ENCODE measurements at regions not wholly inside any gene's neighbourhood (a gene's known extent, or its start where the extent isn't known, plus 50 kb on each side); places are given as distances from the start of the nearest gene placed in this dataset.
"Not testable (repeated sequence)": the region's sequence is repeated elsewhere in the genome, so short reads cannot be mapped to it uniquely, and the experiment has no call there.

DNA sequence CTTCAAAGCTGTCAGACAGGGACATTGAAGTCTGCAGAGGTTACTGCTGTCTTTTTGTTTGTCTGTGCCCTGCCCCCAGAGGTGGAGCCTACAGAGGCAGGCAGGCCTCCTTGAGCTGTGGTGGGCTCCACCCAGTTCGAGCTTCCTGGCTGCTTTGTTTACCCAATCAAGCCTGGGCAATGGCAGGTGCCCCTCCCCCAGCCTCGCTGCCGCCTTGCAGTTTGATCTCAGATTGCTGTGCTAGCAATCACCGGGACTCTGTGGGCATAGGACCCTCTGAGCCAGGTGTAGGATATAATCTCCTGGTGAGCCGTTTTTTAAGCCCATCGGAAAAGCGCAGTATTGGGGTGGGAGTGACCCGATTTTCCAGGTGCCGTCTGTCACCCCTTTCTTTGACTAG lies 586.8 kb downstream of the ARL4A start:
- H3K9me3 ChIP-seq (ENCODE audit: control insufficient read depth, low read length); H3K36me3 ChIP-seq (ENCODE audit: control insufficient read depth, insufficient read depth, low read length); H3K27ac ChIP-seq (ENCODE audit: low read depth, low read length, severe bottlenecking); H3K4me1 ChIP-seq (ENCODE audit: control insufficient read depth, insufficient read depth, low read length, poor library complexity, severe bottlenecking); H3K4me3 ChIP-seq (ENCODE audit: extremely low read depth, insufficient read depth, low read length, poor library complexity, severe bottlenecking): not testable (repeated sequence)
- WGBS, 2 experiments (ENCODE audit: insufficient coverage in 2 of 2): 95 to 99% methylated on average over 7 to 8 of the region's 9 CpGs

DNA sequence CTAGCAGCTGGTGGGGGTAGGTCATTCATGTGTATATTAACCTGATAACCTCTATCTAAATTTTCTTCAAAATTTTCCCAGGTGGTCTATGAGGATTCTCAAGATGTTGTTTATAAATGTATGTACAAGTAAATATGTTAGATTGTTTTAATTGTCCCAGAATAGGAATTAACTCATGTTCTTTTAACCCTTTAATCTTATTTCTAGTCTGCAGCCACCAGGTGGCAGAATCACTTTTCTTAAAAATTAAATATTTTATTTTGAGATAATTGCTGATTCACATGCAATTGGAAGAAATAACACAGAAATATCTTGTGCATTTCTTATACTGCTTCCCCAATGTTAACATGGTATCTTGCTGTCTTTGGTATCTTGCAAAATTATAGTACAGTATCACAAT lies 589.5 kb downstream of the ARL4A start:
- Histone ChIP-seq H3K36me3 (ENCODE audit: control insufficient read depth, insufficient read depth, low read length) (no peaks in the 10 kb centered on the region), H3K27ac (ENCODE audit: low read depth, low read length, severe bottlenecking) (no peak overlapping the region), H3K4me1 (ENCODE audit: control insufficient read depth, insufficient read depth, low read length, poor library complexity, severe bottlenecking) (no peaks in the 10 kb centered on the region), H3K4me3 (ENCODE audit: extremely low read depth, insufficient read depth, low read length, poor library complexity, severe bottlenecking) (no peak overlapping the region), H3K9me3 (ENCODE audit: control insufficient read depth, low read length) (no peaks in the 10 kb centered on the region)

DNA sequence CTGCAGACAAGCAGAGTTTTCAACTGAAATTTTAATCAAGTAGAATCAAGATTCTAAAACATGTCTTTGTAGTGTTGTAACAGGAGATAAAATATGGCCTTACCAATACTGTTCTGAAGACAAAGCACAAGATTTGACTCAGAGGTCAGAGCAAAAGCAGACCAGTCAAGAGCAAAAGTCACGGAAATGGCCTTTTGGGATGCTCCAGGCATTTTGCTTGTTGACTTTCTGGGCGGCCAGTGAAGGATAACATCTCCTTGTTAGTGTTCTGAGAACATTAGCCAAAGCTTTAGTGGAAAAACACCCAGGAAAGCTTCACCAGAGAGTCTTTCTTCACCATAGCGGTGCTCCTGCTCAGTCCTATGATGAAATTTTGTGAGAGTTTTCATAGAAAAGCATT lies 590.6 kb downstream of the ARL4A start:
- no peaks in the 10 kb centered on the region for H3K4me1 ChIP-seq (ENCODE audit: control insufficient read depth, insufficient read depth, low read length, poor library complexity, severe bottlenecking)
- H3K27ac ChIP-seq (ENCODE audit: low read depth, low read length, severe bottlenecking): peak overlapping the region; percentile 10
- no peaks in the 10 kb centered on the region for H3K36me3 ChIP-seq (ENCODE audit: control insufficient read depth, insufficient read depth, low read length)
- H3K4me3 ChIP-seq (ENCODE audit: extremely low read depth, insufficient read depth, low read length, poor library complexity, severe bottlenecking): no peak overlapping the region
- no peaks in the 10 kb centered on the region for H3K9me3 ChIP-seq (ENCODE audit: control insufficient read depth, low read length)
- 40 to 78% methylated on average over 1 to 2 of the region's 3 CpGs for WGBS, 2 experiments (ENCODE audit: insufficient coverage in 2 of 2)

DNA sequence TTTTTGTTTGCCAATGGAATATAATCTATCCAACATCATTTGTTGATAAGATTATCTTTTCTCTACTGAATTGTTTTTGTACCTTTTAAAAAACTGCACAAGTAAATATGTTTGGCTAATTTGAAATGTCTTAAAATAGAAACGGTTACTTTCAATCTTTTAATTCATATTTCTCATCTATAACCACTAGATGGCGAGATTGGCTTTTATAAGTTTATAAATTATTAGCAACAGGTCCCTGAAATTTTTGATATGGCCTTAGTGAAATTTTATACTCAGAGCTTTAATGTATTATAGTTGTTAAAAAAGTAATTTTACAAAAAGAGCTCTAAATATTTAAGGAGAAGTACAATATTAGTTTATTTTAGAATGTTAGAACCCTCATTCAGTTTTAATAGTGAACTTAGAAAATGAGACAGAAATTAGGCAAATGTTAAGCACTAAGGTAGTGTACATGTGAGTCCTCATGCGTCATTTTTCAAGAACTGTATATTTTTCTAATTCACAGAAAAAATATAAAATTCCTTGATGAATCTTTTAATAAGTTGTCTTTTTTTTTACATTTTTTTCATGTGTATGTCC lies 592.5 kb downstream of the ARL4A start:
- H3K9me3 ChIP-seq (ENCODE audit: control insufficient read depth, low read length): no peaks in the 10 kb centered on the region
- H3K4me3 ChIP-seq (ENCODE audit: extremely low read depth, insufficient read depth, low read length, poor library complexity, severe bottlenecking): no peak overlapping the region
- no peaks in the 10 kb centered on the region for H3K36me3 ChIP-seq (ENCODE audit: control insufficient read depth, insufficient read depth, low read length)
- no peaks in the 10 kb centered on the region for H3K4me1 ChIP-seq (ENCODE audit: control insufficient read depth, insufficient read depth, low read length, poor library complexity, severe bottlenecking)
- WGBS, 2 experiments (ENCODE audit: insufficient coverage in 2 of 2): no CpG with 5 or more reads among the region's 3 CpGs
- H3K27ac ChIP-seq (ENCODE audit: low read depth, low read length, severe bottlenecking): no peak overlapping the region

DNA sequence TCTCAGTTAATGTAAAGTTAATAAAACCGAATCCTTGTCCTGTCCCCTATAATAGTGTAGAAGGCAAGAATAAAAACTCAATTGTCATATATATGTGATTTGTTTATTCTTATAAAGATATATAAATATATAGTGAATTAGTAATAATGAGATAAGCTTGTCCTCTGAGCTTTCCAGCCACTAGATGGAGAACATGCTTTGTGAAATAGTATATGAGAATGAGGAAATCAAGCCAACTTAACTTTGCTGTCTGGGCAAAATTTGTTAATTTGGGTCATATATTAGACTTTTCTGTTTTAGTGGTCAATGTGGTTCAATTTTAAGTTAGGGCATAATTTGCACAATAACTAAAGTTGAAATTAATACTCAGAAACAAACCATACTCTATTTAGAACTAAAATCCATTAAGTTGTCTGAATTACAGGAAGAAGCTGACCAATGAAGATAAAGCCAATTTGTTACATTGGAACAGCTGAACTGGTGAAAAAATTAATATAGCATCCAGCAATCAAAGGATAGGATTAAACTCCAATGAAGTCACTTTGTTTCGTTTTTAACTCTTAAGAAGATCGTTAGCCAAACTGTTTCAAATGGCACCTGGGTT lies 595.0 kb downstream of the ARL4A start:
- Histone ChIP-seq H3K9me3 (ENCODE audit: control insufficient read depth, low read length) (no peaks in the 10 kb centered on the region), H3K36me3 (ENCODE audit: control insufficient read depth, insufficient read depth, low read length) (no peaks in the 10 kb centered on the region), H3K27ac (ENCODE audit: low read depth, low read length, severe bottlenecking) (no peak overlapping the region), H3K4me1 (ENCODE audit: control insufficient read depth, insufficient read depth, low read length, poor library complexity, severe bottlenecking) (no peaks in the 10 kb centered on the region), H3K4me3 (ENCODE audit: extremely low read depth, insufficient read depth, low read length, poor library complexity, severe bottlenecking) (no peak overlapping the region)
- WGBS, 2 experiments (ENCODE audit: insufficient coverage in 2 of 2): 100% methylated on average over 1 to 2 of the region's 3 CpGs

DNA sequence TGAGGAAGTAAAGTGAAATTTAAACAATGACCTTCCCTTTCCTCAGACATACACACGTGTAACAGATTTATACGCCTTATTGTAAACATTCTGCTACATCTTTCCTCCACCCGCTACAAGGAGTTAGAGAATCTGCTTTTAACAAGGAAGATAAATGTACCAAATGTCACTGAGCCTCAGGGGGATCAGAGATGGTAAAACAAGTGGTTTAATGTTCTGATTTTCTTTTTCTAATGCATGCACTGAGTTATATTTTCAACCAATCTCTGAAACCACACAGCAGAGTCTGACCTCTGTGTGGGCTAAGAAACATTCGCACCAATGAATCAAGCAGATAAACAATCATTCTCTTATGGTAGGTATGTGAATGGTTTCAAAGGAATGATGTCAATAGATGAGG lies 599.5 kb downstream of the ARL4A start:
- Histone ChIP-seq H3K27ac (ENCODE audit: low read depth, low read length, severe bottlenecking) (no peak overlapping the region), H3K9me3 (ENCODE audit: control insufficient read depth, low read length) (no peaks in the 10 kb centered on the region)
- no CpG with 5 or more reads among the region's 4 CpGs for WGBS, 2 experiments (ENCODE audit: insufficient coverage in 2 of 2)

DNA sequence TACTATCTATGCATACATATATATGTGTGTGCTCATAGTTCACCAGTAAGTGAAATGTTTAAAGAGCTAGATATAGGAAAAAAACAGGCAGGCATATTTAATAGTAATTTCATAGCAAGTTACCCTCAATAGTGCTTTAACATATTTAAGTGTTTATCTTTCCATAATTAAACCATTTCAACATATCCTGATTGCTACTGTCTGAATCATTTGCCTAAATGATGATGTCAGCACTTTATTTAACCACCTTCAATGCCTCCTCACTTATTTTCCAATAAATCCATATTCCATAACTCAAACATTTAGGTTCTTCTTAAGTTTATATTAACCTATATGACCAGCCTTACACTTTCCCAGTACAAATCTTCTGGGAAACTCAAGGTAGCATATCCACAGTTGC lies 601.1 kb downstream of the ARL4A start:
- Histone ChIP-seq H3K4me3 (ENCODE audit: extremely low read depth, insufficient read depth, low read length, poor library complexity, severe bottlenecking) (no peak overlapping the region), H3K9me3 (ENCODE audit: control insufficient read depth, low read length) (no peaks in the 10 kb centered on the region), H3K36me3 (ENCODE audit: control insufficient read depth, insufficient read depth, low read length) (no peaks in the 10 kb centered on the region), H3K27ac (ENCODE audit: low read depth, low read length, severe bottlenecking) (no peak overlapping the region), H3K4me1 (ENCODE audit: control insufficient read depth, insufficient read depth, low read length, poor library complexity, severe bottlenecking) (no peaks in the 10 kb centered on the region)

More for the DNA sequence above, 599.5 kb downstream of the ARL4A start:
- no peak overlapping the region for H3K4me3 ChIP-seq (ENCODE audit: extremely low read depth, insufficient read depth, low read length, poor library complexity, severe bottlenecking)
- no peaks in the 10 kb centered on the region for H3K4me1 ChIP-seq (ENCODE audit: control insufficient read depth, insufficient read depth, low read length, poor library complexity, severe bottlenecking)
- H3K36me3 ChIP-seq (ENCODE audit: control insufficient read depth, insufficient read depth, low read length): no peaks in the 10 kb centered on the region

DNA sequence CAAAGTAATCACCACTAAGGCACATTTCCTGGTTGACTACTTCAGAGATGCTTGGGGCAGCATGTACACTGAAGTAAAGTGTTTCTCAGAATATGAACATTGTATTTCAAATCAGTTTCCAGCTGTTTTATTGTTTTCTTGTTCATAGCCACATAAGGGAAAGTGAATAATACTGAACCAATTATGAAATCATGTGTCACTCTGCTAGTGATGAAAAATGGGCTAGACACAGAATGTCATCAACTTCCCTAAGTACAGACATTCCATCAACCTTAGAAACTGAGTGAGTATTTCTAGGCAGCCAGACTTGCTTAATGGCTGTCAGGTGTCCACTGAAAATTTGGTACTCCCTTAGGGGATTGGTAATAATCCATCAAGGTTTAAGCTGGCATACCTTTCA lies 603.5 kb downstream of the ARL4A start:
- H3K4me1 ChIP-seq (ENCODE audit: control insufficient read depth, insufficient read depth, low read length, poor library complexity, severe bottlenecking): no peaks in the 10 kb centered on the region
- no peak overlapping the region for H3K27ac ChIP-seq (ENCODE audit: low read depth, low read length, severe bottlenecking)
- H3K36me3 ChIP-seq (ENCODE audit: control insufficient read depth, insufficient read depth, low read length): no peaks in the 10 kb centered on the region
- H3K4me3 ChIP-seq (ENCODE audit: extremely low read depth, insufficient read depth, low read length, poor library complexity, severe bottlenecking): no peak overlapping the region
- H3K9me3 ChIP-seq (ENCODE audit: control insufficient read depth, low read length): no peaks in the 10 kb centered on the region

DNA sequence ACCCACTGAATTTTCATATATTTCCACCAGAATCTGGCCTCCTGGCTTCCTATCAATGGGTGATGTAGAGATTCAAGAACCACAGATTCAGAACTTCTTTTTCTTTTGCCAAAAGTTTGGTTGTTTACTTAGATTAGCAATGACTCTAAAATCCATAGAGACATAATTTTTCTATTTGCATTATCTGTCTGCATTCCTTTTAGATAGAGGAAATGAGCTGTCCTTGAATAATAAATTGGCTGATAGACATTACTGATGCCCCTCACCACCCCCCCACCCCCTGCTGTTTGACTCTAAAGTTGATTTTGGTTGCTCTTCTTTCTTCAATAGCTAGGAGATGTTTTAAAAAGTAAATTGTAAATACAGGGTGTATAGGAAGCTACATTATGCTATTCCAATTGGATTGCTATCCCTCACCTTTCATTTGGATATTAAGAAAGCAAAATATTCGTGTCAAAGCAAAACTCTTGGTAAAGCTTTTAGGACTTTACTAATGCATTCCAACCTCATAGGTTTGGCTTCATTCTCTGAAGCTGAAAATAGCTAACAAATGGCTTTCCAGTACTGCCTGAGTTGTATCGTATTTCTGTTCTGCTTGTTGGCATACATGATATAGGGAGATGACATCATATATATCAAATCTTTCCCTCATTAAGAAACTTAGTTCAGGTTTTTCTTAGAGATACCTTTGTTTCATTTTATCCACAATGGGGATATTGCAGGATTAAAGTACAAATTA lies 606.0 kb downstream of the ARL4A start:
- 80 to 100% methylated on average over 1 of the region's 2 CpGs for WGBS, 2 experiments (ENCODE audit: insufficient coverage in 2 of 2)
- no peaks in the 10 kb centered on the region for H3K36me3 ChIP-seq (ENCODE audit: control insufficient read depth, insufficient read depth, low read length)
- H3K4me3 ChIP-seq (ENCODE audit: extremely low read depth, insufficient read depth, low read length, poor library complexity, severe bottlenecking): no peak overlapping the region

DNA sequence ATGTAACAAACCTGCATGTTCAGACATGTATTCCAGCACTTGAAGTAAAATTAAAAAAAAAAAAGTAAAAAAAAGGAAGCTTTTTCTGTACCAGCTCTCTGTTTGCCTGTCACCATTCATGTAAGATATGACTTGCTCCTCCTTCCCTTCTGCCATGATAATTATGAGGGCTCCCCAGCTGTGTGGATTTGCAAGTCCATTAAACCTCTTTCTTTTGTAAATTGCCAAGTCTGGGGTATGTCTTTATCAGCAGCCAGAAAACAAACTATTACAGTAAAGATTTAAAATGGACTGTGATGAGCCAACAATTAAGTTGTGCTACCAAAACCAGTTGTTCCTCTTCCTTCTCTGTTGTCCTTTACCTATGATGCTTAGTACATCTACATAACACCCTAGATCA lies 619.6 kb downstream of the ARL4A start:
- Histone ChIP-seq H3K4me1 (ENCODE audit: control insufficient read depth, insufficient read depth, low read length, poor library complexity, severe bottlenecking) (no peaks in the 10 kb centered on the region), H3K9me3 (ENCODE audit: control insufficient read depth, low read length) (peaks cover 15% of the 10 kb centered on the region), H3K27ac (ENCODE audit: low read depth, low read length, severe bottlenecking) (no peak overlapping the region), H3K36me3 (ENCODE audit: control insufficient read depth, insufficient read depth, low read length) (no peaks in the 10 kb centered on the region), H3K4me3 (ENCODE audit: extremely low read depth, insufficient read depth, low read length, poor library complexity, severe bottlenecking) (no peak overlapping the region)

More for the DNA sequence above, 606.0 kb downstream of the ARL4A start:
- no peaks in the 10 kb centered on the region for H3K9me3 ChIP-seq (ENCODE audit: control insufficient read depth, low read length)
- H3K4me1 ChIP-seq (ENCODE audit: control insufficient read depth, insufficient read depth, low read length, poor library complexity, severe bottlenecking): no peaks in the 10 kb centered on the region
- no peak overlapping the region for H3K27ac ChIP-seq (ENCODE audit: low read depth, low read length, severe bottlenecking)

DNA sequence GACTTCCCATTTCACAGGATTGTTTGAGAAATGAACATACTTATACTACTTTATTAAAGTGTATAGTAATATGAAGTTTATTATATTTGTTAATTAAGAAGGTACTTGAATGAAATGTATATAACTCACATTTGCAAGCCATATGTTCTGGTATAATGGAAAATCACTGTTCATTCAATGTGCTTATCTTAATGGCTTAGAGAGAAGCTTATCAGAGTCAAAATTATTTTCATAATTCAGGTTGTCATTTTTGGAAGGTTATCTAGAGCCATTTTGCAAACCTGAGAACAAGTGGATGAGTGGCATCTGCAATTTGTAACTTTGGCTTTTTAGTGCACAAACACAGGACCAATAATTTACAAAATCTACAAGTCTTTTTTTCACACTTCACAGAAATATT lies 621.0 kb downstream of the ARL4A start:
- no peak overlapping the region for H3K27ac ChIP-seq (ENCODE audit: low read depth, low read length, severe bottlenecking)

More for the DNA sequence above, 621.0 kb downstream of the ARL4A start:
- peaks cover 27% of the 10 kb centered on the region for H3K9me3 ChIP-seq (ENCODE audit: control insufficient read depth, low read length)
- H3K36me3 ChIP-seq (ENCODE audit: control insufficient read depth, insufficient read depth, low read length): no peaks in the 10 kb centered on the region
- no peaks in the 10 kb centered on the region for H3K4me1 ChIP-seq (ENCODE audit: control insufficient read depth, insufficient read depth, low read length, poor library complexity, severe bottlenecking)
- no peak overlapping the region for H3K4me3 ChIP-seq (ENCODE audit: extremely low read depth, insufficient read depth, low read length, poor library complexity, severe bottlenecking)
